Pancreas (tissue), 10 donors: ENCODE measurements at regions not wholly inside any gene's neighbourhood (a gene's known extent, or its start where the extent isn't known, plus 50 kb on each side); places are given as distances from the start of the nearest gene placed in this dataset.
"Not testable (repeated sequence)": the region's sequence is repeated elsewhere in the genome, so short reads cannot be mapped to it uniquely, and the experiment has no call there.

ENCODE experiments used
- ATAC-seq, 4 donors: fragments of 200-7000 bp; cut with Tn5 transposase; one replicate each; pipeline versions ENCODE4 v1.8.0 to v1.9.1; 2020; ENCODE audit warnings: mild to moderate bottlenecking in 4 of 4, moderate library complexity in 4 of 4
- DNase-seq, 6 donors: peaks; one replicate each; pipeline ENCODE4 v3.0.0-alpha.2; 2020
- FAIRE-seq: peaks from 2 replicates; lab custom pipeline; 2012; peaks lifted over from hg19 to GRCh38; lab: Jason Lieb, UNC
- H3K27ac ChIP-seq, 4 donors: fragments of 200-600 bp; sonication (generic); 1 replicate in 3 of 4; 2 replicates in 1 of 4; pipeline versions ENCODE4 v1.5.0 to v1.8.0; 2020
- H3K27me3 ChIP-seq, 4 donors: fragments of 200-600 bp; one replicate each; pipeline ENCODE4 v1.8.0; 2021
- H3K36me3 ChIP-seq, 3 donors: fragments of 200-600 bp; sonication (generic) in 1 of 3; one replicate each; pipeline versions ENCODE4 v1.5.0 to v1.8.0; 2020 to 2021
- H3K4me1 ChIP-seq, 3 donors: fragments of 200-600 bp; one replicate each; pipeline ENCODE4 v1.8.0; 2021
- H3K4me3 ChIP-seq, 4 donors: fragments of 200-600 bp; sonication (generic) in 2 of 4; one replicate each; pipeline versions ENCODE4 v1.5.0 to v1.8.0; 2020 to 2021
- H3K9me3 ChIP-seq, 4 donors: fragments of 200-600 bp; one replicate each; pipeline ENCODE4 v1.8.0; 2021
- WGBS, 2 donors: extraction: QIAGEN DNeasy Blood & Tissue Kit; methylation state at CpG; one replicate each; pipeline ENCODE4 v1.1.7; 2013; 5-methylcytosine and 5-hydroxymethylcytosine counted together
- intact Hi-C, 3 donors: fragments of 100-400 bp; cut with DNase I; formaldehyde crosslinking; loops; one replicate each; pipeline versions ENCODE4 v1.11.1 to v1.14.2; 2022
- TF ChIP-seq, protein P1 (sequence below), 4 donors: fragments of 200-600 bp; sonication (generic) in 3 of 4; IDR thresholded peaks; one replicate each; pipeline versions ENCODE4 v1.5.0 to v1.8.0; 2021; ENCODE audit warnings: antibody characterized with exemption in 4 of 4
- donor health status: healthy with polysubstance abuse.
- donor health status: DM: no; HTN: no; CAD: no; lungs with moderate emphysema.
- donor health status: DM: no; HTN: no; CAD: no.
- donor health status: control.
- donor health status: control.
- donor health status: Bipolar disorder and iron deficiency.
- donor health status: DM: yes; HTN: yes; CAD: no.
- donor health status: DM: no; HTN: no; CAD: no.
- donor health status: DM: no; HTN: no; CAD: no.
- donor health status: DM: yes; HTN: yes; CAD: no.

DNA sequence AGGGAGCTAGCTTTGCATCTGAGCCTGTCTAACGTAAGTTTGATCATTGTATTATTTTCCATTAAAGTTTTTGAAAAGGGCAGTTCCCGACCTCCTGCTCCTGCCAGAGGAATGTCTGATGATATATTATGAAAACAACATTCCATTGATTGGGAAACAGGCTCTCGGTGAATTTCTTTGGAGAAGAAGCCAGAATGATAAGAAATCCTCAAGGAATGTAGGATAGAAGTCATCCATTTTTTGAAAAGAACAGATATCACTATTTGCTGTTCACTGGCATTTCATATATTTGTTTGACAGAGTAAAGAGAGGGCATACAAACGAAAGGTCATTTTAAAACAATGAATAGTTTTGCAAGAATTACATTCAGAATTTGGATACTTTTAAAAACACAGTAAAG lies 781.0 kb upstream of the HTR2C start:
- Histone ChIP-seq H3K9me3 (no peaks in the 10 kb centered on the region), H3K27ac (no peak overlapping the region), H3K4me1 (no peaks in the 10 kb centered on the region), H3K4me3 (no peak overlapping the region), H3K36me3 (no peaks in the 10 kb centered on the region), H3K27me3 (peaks cover 0 to 11% (median 0%) of the 10 kb centered on the region in 4 donors)
- TF ChIP-seq, protein P1, sequence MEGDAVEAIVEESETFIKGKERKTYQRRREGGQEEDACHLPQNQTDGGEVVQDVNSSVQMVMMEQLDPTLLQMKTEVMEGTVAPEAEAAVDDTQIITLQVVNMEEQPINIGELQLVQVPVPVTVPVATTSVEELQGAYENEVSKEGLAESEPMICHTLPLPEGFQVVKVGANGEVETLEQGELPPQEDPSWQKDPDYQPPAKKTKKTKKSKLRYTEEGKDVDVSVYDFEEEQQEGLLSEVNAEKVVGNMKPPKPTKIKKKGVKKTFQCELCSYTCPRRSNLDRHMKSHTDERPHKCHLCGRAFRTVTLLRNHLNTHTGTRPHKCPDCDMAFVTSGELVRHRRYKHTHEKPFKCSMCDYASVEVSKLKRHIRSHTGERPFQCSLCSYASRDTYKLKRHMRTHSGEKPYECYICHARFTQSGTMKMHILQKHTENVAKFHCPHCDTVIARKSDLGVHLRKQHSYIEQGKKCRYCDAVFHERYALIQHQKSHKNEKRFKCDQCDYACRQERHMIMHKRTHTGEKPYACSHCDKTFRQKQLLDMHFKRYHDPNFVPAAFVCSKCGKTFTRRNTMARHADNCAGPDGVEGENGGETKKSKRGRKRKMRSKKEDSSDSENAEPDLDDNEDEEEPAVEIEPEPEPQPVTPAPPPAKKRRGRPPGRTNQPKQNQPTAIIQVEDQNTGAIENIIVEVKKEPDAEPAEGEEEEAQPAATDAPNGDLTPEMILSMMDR (IDR thresholded peaks at IDR 0.05): no peak
- 10 to 17% methylated on average over 4 of the region's 4 CpGs for WGBS, 2 donors
- intact Hi-C loops: no loop called here
- peak; percentile 32 for FAIRE-seq
- DNase-seq: no peak
- no peak for ATAC-seq

DNA sequence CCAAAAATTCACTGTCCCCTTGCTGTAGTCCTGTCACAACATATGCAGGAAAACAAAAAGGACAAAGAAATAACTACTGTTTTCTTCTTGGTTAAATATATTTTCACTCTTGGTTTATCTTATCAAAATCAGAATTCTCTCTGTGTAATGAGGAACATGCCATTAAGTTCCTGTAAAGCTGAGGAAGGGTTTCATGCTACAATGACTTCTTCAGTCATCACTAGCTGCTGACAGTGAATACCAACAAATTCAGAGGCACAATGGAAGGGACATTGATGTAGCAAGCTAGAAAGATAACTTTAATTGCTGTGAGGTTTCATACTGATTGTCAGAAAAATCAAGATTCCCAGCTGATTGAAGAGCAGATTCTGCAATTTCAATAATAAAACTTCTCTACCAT lies 782.9 kb upstream of the HTR2C start:
- no peak overlapping the region for H3K27ac ChIP-seq
- H3K9me3 ChIP-seq: no peaks in the 10 kb centered on the region
- FAIRE-seq (no peak), ATAC-seq (no peak), DNase-seq (no peak)
- intact Hi-C loops: no loop called here
- no peak overlapping the region for H3K4me3 ChIP-seq
- TF ChIP-seq, protein P1 (IDR thresholded peaks at IDR 0.05): no peak
- H3K4me1 ChIP-seq: no peaks in the 10 kb centered on the region
- H3K36me3 ChIP-seq: no peaks in the 10 kb centered on the region
- H3K27me3 ChIP-seq: peaks cover 0 to 7% (median 0%) of the 10 kb centered on the region in 4 donors

DNA sequence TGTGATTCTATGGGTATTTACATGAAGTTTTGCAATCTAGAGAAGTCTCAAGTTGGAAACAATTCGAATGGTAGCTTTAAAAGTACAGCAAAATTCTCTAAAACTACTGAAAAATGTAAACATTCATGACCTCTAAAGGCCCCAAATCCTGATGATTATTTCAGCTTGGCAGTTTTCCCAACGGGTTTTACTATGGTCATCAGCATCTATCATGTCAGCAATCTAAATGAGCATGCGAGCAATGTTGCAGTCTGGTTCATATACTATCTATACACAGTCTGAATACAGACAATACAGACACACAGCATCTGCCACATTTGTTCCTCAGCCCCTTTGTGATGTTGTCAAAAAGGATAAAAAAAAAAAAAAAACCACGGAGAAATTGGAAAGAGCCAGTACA lies 790.3 kb upstream of the HTR2C start:
- WGBS, 2 donors: 31 to 38% methylated on average over 4 of the region's 4 CpGs
- no peak for ATAC-seq
- H3K27me3 ChIP-seq: no peaks in the 10 kb centered on the region
- DNase-seq: no peak
- H3K4me1 ChIP-seq: no peaks in the 10 kb centered on the region
- intact Hi-C loops: no loop called here
- no peak overlapping the region for H3K27ac ChIP-seq
- H3K9me3 ChIP-seq: no peaks in the 10 kb centered on the region
- no peak overlapping the region for H3K4me3 ChIP-seq
- no peak for FAIRE-seq
- no peaks in the 10 kb centered on the region for H3K36me3 ChIP-seq
- TF ChIP-seq, protein P1 (IDR thresholded peaks at IDR 0.05): no peak

DNA sequence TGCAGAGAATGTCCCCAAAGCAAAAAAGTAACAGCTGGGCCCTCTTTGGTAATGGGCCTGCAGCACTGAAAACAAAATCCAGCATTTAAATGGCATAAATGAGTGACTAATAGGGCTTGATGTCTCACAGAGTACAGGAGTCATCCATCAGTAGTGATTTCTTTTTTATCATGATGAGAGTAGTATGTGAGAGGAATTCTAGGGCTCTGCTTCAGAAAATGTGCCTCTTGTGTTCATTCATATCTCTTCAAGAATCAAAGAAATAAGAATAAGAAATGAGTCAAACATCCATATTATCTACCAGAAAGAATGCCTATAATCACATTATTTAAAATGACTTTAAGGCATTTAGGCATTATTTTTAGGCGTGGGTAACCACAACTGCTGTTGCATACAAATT lies 792.9 kb upstream of the HTR2C start:
- intact Hi-C loops: no loop called here
- H3K4me3 ChIP-seq: no peak overlapping the region
- ATAC-seq (no peak), DNase-seq (no peak), FAIRE-seq (peak; percentile 49)
- H3K9me3 ChIP-seq: no peaks in the 10 kb centered on the region
- peaks cover 0 to 6% (median 3%) of the 10 kb centered on the region in 4 donors for H3K27me3 ChIP-seq
- TF ChIP-seq, protein P1 (IDR thresholded peaks at IDR 0.05): no peak
- H3K27ac ChIP-seq: no peak overlapping the region
- H3K4me1 ChIP-seq: no peaks in the 10 kb centered on the region
- H3K36me3 ChIP-seq: no peaks in the 10 kb centered on the region
- WGBS, 2 donors: 46 to 78% methylated on average over 1 of the region's 1 CpG

DNA sequence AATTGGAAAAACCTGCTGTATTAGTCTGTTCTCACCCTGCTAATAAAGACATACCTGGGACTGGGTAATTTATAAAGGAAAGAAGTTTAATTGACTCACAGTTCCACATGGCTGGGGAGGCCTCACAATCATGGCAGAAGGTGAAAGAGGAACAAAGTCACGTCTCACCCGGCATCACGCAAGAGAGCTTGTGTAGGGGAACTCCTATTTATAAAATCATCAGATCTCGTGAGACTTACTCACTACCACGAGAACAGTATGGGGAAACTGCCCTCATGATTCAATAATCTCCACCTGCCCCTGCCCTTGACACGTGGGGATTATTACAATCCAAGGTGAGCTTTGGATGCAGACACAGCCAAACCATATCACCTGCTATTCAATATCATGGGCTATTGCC lies 799.1 kb upstream of the HTR2C start:
- H3K9me3 ChIP-seq, intact Hi-C loops, H3K36me3 ChIP-seq, H3K4me3 ChIP-seq, FAIRE-seq, ATAC-seq, DNase-seq, H3K27ac ChIP-seq, H3K4me1 ChIP-seq: not testable (repeated sequence)
- WGBS, 2 donors: 46 to 50% methylated on average over 6 of the region's 6 CpGs
- peaks cover 0 to 22% (median 3%) of the 10 kb centered on the region in 4 donors for H3K27me3 ChIP-seq
